Heart right ventricle (tissue), 16 donors: ENCODE measurements at regions not wholly inside any gene's neighbourhood (a gene's known extent, or its start where the extent isn't known, plus 50 kb on each side); places are given as distances from the start of the nearest gene placed in this dataset.

ENCODE experiments used
- ATAC-seq, 8 donors: fragments of 200-7000 bp; cut with Tn5 transposase; one replicate each; pipeline ENCODE4 v1.9.1; 2020; ENCODE audit warnings: mild to moderate bottlenecking in 8 of 8, moderate library complexity in 8 of 8, moderate number of reproducible peaks in 1 of 8
- DNase-seq, 2 donors: peaks; one replicate each; pipeline ENCODE4 v3.0.0-alpha.2; 2020
- H3K27ac ChIP-seq, 10 donors: fragments of 200-600 bp; sonication (generic) in 2 of 10; one replicate each; pipeline versions ENCODE4 v1.5.0 to v1.8.0; 2020 to 2022; ENCODE audit warnings: mild to moderate bottlenecking in 3 of 10
- H3K27me3 ChIP-seq, 7 donors: fragments of 200-600 bp; one replicate each; pipeline ENCODE4 v1.8.0; 2021 to 2022; ENCODE audit warnings: mild to moderate bottlenecking in 2 of 7
- H3K36me3 ChIP-seq, 9 donors: fragments of 200-600 bp; sonication (generic) in 1 of 9; one replicate each; pipeline versions ENCODE4 v1.5.0 to v1.8.0; 2020 to 2022; ENCODE audit warnings: mild to moderate bottlenecking in 2 of 9
- H3K4me1 ChIP-seq, 9 donors: fragments of 200-600 bp; sonication (generic) in 1 of 9; one replicate each; pipeline versions ENCODE4 v1.5.0 to v1.8.0; 2020 to 2022; ENCODE audit warnings: mild to moderate bottlenecking in 4 of 9
- H3K4me3 ChIP-seq, 10 donors: fragments of 200-600 bp; sonication (generic) in 2 of 10; one replicate each; pipeline versions ENCODE4 v1.5.0 to v1.8.0; 2020 to 2022; ENCODE audit warnings: mild to moderate bottlenecking in 7 of 10, moderate library complexity in 2 of 10
- H3K9me3 ChIP-seq, 11 donors: fragments of 200-600 bp in 10 of 11; sonication (generic) in 2 of 11; one replicate each; pipeline versions ENCODE4 v1.5.0 to v1.8.0; 2013 to 2022; ENCODE audit warnings: mild to moderate bottlenecking in 2 of 11, control low read depth in 1 of 11, moderate library complexity in 1 of 11
- CTCF ChIP-seq, 9 donors: fragments of 200-600 bp; sonication (generic) in 2 of 9; IDR thresholded peaks; one replicate each; pipeline versions ENCODE4 v1.5.0 to v1.8.0; 2021 to 2022; ENCODE audit warnings: antibody characterized with exemption in 9 of 9, mild to moderate bottlenecking in 5 of 9, moderate library complexity in 1 of 9
- WGBS, 2 donors: extraction: QIAGEN DNeasy Blood & Tissue Kit; methylation state at CpG; one replicate each; pipeline ENCODE4 v1.1.7; 2013; ENCODE audit warnings: inconsistent platforms in 1 of 2; 5-methylcytosine and 5-hydroxymethylcytosine counted together
- intact Hi-C, 10 donors: fragments of 100-400 bp; cut with DNase I; formaldehyde crosslinking; loops; one replicate each; pipeline versions ENCODE4 v1.11.1 to v1.14.2; 2022
- donor health status: Arrhythmogenic right ventricular cardiomyopathy.
- donor health status: ischemic (EF 13 %, LVEDD 7.1; RV severe dilation, severe dysfunction).
- donor health status: healthy with polysubstance abuse.
- donor health status: DM: no; HTN: yes; CAD: no.
- donor health status: DM: no; HTN: no; CAD: no.
- donor health status: ischemic (EF 25% LVEDD 6.9; RV normal size, moderate dysfunction).
- donor health status: ischemic (EF 25% LVEDD 5.7; RV mildly dilated, moderate dysfunction).
- donor health status: healthy.
- donor health status: DM: yes; HTN: yes; CAD: no.
- donor health status: Ischemic cardiomyopathy.
- donor health status: ischemic (EF 35%, LVEDD 5.7; RV mildly dilated, moderate dysfunction).
- donor health status: nonischemic (EF 11% LVEDD 7.7; RV severe dilation, severe dysfunction).
- donor health status: DM: yes; HTN: yes; CAD: no.
- donor health status: PGD.
- donor health status: ischemic (EF 29% LVEDD 5.4; RV normal size, mild dysfunction).
- donor health status: nonischemic (EF 23%, LVEDD 6.1; RV moderate dilation, normal function).

GRCh38 chr2:6294791-6295190 lies 570.9 kb downstream of the CMPK2 start:
- Histone ChIP-seq H3K27ac (no peak overlapping the region), H3K9me3 (no peaks in the 10 kb centered on the region), H3K4me1 (no peaks in the 10 kb centered on the region), H3K27me3 (no peaks in the 10 kb centered on the region), H3K36me3 (no peaks in the 10 kb centered on the region), H3K4me3 (no peak overlapping the region)
- 69 to 73% methylated on average over 2 of the region's 2 CpGs for WGBS, 2 donors
- DNase-seq = no peak
- intact Hi-C loops = no loop called here
- no peak for ATAC-seq
- TF ChIP-seq CTCF (IDR thresholded peaks at IDR 0.05) = no peak

GRCh38 chr2:6297238-6297637 lies 568.5 kb downstream of the CMPK2 start:
- no peak overlapping the region for H3K4me3 ChIP-seq
- H3K9me3 ChIP-seq = no peaks in the 10 kb centered on the region
- ATAC-seq = no peak
- no peak for DNase-seq
- H3K4me1 ChIP-seq = no peaks in the 10 kb centered on the region
- 91% methylated on average over 4 of the region's 4 CpGs for WGBS, 2 donors
- peaks cover 0 to 5% (median 0%) of the 10 kb centered on the region in 7 donors for H3K27me3 ChIP-seq
- no peak for TF ChIP-seq CTCF (IDR thresholded peaks at IDR 0.05)
- H3K36me3 ChIP-seq = no peaks in the 10 kb centered on the region
- intact Hi-C loops = no loop called here
- no peak overlapping the region for H3K27ac ChIP-seq

GRCh38 chr2:6301426-6301825 lies 564.3 kb downstream of the CMPK2 start:
- peaks cover 0 to 13% (median 0%) of the 10 kb centered on the region in 7 donors for H3K27me3 ChIP-seq
- no peak for TF ChIP-seq CTCF (IDR thresholded peaks at IDR 0.05)
- H3K4me3 ChIP-seq = no peak overlapping the region
- no peak overlapping the region for H3K27ac ChIP-seq
- intact Hi-C loops = no loop called here
- WGBS, 2 donors = 85 to 98% methylated on average over 2 of the region's 2 CpGs
- no peaks in the 10 kb centered on the region for H3K9me3 ChIP-seq
- ATAC-seq = no peak
- H3K4me1 ChIP-seq = no peaks in the 10 kb centered on the region
- DNase-seq = no peak
- H3K36me3 ChIP-seq = no peaks in the 10 kb centered on the region

- 83 to 92% methylated on average over 2 of the region's 2 CpGs for WGBS, 2 donors
- no peak overlapping the region for H3K4me3 ChIP-seq
- no peak for DNase-seq
- no peaks in the 10 kb centered on the region for H3K36me3 ChIP-seq
- H3K4me1 ChIP-seq = peaks cover 0 to 4% (median 0%) of the 10 kb centered on the region in 9 donors
- H3K9me3 ChIP-seq = no peaks in the 10 kb centered on the region
- peaks cover 0 to 12% (median 0%) of the 10 kb centered on the region in 7 donors for H3K27me3 ChIP-seq
- H3K27ac ChIP-seq = no peak overlapping the region
- intact Hi-C loops = no loop called here
- ATAC-seq = no peak
- TF ChIP-seq CTCF (IDR thresholded peaks at IDR 0.05) = no peak
These were observed 556.7 kb downstream of the CMPK2 start for GRCh38 chr2:6308986-6309385.
